HG03520 (cell line): ENCODE measurements at regions not wholly inside any gene's neighbourhood (a gene's known extent, or its start where the extent isn't known, plus 50 kb on each side); places are given as distances from the start of the nearest gene placed in this dataset.
"Not testable (repeated sequence)": the region's sequence is repeated elsewhere in the genome, so short reads cannot be mapped to it uniquely, and the experiment has no call there.

Experiments
- ATAC-seq: cut with Tn5 transposase; IDR thresholded peaks from one replicate; pipeline ENCODE4 v1.9.1; 2021; ENCODE audit warnings: mild to moderate bottlenecking, moderate library complexity; ENCODE audit not compliant: unreplicated experiment

GRCh38 chr5:96321345-96321744, 111.7 kb downstream of the PCSK1 start:
- no peak for ATAC-seq

DNA sequence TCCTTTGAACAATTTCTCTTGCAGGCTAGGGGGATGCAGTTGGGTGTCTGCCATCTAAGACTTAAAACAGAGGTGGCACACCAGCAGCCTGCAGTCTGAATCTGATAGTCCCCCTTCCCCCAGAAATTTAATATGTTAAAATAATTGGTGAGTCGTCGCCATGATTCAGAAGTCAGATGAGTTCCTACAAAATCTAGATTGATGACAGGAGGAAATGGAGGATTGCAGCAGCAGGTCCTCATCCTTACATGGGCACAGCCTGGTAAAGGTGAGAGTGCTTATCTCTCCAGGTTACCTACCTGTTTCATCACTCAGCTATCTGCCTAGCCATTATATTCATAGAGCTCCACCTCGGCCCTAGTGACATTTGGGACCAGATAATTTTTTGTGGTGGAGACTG, 112.3 kb downstream of the PCSK1 start:
- ATAC-seq = no peak

DNA sequence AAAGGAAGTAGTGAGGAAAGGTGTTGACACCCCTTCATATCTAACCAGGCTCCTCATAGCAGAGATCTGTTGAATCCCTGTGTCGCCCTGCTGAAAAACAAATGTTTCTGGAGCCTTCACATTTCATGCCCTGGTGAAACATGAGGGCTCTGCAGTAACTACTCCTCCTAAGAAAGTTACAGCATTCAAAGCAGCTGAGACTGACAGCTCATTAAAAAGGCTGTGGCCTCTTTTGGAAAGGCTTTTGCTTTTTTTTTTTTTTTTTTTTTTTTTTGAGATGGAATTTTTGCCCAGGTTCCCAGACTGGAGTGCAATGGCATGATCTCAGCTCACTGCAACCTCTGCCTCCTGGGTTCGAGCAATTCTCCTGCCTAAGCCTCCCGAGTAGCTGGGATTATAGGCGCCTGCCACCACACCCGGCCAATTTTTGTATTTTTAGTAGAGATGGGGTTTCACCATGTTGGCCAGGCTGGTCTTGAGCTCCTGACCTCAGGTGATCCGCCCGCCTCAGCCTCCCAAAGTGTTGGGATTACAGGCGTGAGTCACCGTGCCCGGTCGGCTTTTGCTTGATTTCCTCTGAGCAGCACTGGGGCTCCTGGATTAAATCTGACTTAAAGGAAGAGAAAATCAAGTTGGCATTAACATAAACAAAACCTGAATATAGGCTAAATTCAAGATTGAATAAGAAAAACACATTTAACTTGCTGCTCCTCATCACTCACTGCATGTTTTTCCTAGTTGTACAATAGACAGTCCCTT, 112.9 kb downstream of the PCSK1 start:
- not testable (repeated sequence) for ATAC-seq

DNA sequence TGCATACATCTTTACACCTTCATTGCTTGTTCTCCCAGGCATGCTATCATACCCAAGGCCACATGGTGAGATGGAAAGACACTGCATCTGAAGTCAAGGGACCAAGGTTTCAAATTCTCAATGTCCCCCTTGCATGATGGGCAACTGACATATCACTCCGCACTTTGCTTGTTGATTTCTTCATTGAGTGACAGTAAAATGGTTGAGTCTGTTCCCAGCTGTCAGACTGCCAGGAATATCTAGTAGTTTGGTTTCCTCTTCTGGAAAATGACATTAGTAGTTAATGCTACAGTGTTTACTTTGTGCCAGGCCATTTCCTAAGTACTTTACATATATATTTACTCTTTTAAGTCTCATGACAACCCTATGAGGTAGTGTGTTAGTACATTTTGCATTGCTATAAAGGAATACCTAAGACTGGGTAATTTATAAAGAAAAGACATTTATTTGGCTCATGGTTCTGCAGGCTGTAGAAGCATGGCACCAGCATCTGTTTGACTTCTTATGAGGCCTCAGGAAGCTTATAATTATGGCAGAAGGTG, 114.4 kb downstream of the PCSK1 start:
- ATAC-seq = no peak

DNA sequence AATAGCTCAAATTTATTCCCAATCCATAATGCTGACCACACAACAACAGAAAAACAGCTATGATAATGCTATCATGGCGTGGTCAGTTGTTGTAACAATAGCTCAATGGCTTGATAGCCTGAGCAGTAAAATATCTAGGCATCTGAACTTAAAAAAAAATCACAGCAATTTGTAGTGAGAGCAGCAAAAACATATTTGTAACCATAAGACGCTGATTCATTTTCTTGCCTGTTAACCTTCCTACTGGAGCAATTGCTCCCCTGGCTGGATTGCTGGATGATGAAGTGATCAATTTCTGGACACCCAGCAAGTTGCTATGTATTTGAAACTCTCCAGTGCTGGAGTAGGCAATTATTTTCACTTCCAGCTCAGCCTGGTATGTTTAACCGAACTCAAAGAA, 115.1 kb downstream of the PCSK1 start:
- ATAC-seq = no peak

DNA sequence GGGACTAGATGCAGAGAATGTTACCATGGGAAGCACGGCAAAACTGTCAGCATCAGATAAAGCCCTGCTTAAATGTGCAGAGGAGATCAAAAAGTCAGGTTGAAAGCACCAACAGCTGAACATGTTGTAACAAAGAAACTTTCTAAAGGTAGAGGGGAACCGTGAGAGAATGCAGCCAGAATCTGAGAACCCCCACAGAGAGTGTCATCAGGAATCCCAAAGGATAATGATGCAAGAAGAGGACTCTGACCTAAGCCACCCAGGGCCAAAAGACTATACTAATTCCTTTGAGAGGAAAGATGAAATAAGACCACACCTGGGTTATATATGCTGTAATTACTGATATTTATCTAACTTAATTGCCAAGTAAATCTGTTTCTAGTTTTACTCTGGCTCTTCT, 116.6 kb downstream of the PCSK1 start:
- no peak for ATAC-seq

GRCh38 chr5:96316017-96316416, 117.0 kb downstream of the PCSK1 start:
- no peak for ATAC-seq

DNA sequence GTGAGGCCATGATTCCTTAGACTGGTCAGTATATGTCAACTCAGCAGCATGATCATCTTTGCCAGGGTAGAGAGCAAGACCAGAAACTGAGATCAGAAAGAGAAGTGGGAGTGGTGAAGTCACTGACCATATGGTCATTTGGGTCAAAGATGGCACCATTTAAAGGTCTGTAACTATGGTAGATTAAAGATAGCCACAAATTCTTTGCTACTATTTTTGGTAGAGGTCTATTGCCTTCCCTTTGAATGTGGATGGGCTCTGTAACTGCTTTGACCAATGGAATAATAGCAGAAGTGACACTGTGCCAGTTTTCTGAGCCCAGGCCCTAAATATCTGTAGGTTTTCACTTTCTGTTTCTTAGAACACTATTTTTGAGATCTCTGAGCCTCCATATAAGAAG, 117.6 kb downstream of the PCSK1 start:
- ATAC-seq = peak; percentile 58

- no peak for ATAC-seq
Measured at GRCh38 chr5:96312383-96312782, 120.7 kb downstream of the PCSK1 start.

DNA sequence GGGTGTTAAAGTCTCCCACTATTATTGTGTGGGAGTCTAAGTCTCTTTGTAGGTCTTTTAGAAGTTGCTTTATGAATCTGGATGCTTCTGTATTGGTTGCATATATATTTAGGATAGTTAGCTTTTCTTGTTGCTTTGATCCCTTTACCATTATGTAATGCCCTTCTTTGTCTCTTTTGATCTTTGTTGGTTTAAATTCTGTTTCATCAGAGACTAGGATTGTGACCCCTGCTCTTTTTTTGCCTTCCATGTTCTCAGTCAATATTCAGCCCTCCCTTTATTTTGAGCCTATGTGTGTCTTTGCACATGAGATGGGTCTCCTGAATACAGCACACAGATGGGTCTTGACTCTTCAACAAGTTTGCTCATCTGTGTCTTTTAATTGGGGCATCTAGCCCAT, 126.0 kb downstream of the PCSK1 start:
- ATAC-seq = not testable (repeated sequence)

DNA sequence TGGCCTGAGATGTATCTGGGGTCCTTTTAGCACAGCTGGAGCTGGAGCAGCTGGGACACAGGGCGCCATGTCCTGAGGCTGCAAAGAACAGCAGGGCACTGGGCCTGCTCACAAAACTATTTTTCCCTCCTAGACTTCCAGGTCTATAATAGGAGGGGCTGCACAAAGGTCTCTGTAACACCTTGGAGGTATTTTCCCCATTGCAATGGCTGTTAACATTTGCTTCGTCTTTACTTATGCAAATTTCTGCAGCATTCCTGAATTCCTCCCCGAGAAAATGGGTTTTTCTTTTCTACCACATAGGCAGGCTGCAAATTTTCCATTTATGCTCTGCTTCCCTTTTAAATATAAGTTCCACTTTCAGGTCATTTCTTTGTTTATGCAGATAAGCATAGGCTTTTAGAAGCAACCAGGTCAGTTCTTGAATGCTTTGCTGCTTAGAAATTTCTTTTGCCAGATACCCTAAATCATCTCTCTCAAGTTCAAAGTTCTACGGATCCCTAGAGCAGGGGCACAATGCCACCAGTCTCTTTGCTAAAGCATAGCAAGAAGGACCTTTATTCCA, 130.8 kb downstream of the PCSK1 start:
- ATAC-seq = no peak

DNA sequence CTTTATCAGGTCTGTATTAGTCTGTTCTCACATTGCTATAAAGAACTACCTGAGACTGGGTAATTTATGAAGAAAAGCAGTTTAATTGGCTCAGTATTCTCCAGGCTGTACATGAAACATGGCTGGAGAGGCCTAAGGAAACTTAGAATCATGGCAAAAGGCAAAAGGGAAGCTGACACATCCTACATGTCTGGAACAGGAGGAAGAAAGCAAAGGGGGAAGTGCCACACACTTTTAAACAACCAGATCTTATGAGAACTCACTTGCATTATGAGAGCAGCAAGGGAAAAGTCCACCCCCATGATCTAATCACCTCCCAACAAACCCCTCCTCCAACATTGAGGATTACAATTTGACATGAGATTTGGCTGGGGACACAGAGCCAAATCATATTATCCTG, 132.1 kb downstream of the PCSK1 start:
- ATAC-seq = no peak

- ATAC-seq = peak; percentile 48
Measured at GRCh38 chr5:96297867-96298266, 135.2 kb downstream of the PCSK1 start.

- no peak for ATAC-seq
Measured at GRCh38 chr5:96297290-96297689, 135.8 kb downstream of the PCSK1 start.

DNA sequence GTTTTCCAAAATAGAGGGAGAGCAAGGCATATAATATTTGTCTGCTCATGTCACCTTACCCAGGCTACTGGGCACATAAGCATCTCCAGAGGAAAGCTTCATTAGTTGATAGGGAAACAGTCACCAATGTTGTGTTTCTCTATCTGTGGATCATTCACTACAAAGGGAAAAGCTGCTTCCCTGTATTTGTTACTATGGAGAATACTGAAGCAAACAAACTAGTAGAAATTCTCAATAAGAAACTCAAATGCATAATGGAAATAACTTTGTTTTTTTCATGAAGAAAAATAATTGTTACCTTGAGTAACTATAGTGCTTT, 138.2 kb downstream of the PCSK1 start:
- no peak for ATAC-seq

DNA sequence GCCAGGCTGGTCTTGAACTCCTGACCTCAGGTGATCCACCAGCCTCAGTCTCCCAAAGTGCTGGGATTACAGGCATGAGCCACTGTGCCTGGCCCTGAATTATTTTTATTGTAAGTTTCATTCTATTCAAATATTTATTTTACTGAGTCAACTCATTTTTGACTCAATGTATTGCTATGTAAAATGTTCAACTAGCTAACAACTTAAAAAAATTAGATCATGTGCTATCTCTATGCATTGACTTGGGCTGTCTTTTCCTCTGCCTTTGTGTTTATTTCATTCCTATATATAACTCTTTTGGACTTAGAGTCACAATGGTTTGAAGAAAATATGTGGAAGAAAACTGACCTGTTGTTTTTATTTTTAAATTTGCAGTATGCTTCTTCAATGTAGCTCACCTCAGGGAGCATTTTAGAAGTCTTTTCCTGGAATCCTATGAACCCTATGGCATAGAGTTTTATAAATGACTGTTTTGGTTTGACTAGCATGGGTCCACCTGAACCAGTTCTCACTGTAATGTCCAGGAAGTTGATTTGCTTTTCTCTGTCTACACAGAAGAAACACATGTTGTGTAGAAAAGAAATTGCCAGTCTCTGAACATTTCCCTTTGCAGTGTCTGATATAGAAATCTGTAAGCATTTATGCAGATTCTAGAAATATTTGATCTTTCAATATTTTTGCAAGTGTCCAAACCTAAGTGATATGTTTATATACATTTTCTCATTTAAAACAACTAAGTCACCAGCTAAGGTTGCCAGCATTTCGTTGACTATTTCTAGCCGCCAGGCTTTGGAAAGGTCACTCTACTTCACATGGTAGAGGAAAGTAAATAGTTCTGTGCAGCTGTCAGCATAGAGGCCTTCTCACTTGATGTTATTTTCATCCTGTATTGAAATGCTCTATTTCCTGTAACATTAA, 138.8 kb downstream of the PCSK1 start:
- ATAC-seq = no peak

DNA sequence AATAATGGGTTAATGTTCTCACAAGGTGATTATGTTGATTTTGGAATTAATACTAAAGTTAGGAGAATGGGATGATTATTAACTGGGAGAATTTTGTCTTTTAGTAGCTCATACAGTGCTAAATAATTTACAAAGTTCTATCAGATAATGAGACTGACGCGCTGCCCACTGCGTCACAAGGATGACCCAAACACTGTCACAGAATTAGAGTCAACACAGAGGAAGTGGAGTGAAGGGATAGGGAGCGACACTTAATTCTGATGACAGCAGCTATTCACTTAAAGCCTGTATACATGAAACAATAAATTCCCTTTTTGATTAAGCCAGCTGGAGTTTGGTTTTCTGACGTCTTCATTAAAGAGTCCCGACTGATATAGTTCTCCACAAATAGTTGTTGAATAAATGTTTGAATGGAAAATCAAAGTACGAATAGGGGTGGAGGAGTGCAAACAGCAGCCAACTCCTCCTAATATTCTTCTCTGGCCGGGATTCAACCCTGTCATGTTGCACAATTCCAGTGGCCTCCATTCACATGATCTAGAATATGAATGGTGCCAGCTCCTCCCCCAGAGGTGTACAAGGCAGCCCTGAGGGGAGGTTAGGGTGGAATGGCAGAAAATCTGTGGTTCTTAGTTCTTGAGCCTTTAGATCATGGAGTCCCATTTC, 140.3 kb downstream of the PCSK1 start:
- ATAC-seq = no peak

GRCh38 chr5:96289287-96289686, 143.8 kb downstream of the PCSK1 start:
- not testable (repeated sequence) for ATAC-seq

DNA sequence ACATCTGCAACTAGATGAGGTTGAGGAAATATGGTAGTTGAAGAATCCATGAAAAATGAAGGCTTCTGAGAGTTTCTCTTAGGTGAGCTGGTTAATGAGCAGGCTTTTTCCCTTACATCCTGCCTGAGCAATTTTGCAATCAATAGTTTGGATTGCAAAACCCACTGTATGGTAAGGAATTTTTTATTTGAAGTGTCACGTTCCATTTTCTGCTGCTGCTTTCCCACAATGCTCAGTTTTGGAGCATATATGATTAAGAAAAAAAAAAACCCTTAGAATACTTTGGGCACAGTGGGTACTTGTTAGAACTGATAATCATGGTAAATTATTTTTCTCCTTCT, 144.2 kb downstream of the PCSK1 start:
- no peak for ATAC-seq

- no peak for ATAC-seq
Measured at GRCh38 chr5:96288166-96288844, 144.7 kb downstream of the PCSK1 start.

- ATAC-seq = no peak
Measured at GRCh38 chr5:96287136-96287535, 145.9 kb downstream of the PCSK1 start.
